ENCODE measurements at regions not wholly inside any gene's neighbourhood (a gene's known extent, or its start where the extent isn't known, plus 50 kb on each side); places are given as distances from the start of the nearest gene placed in this dataset.
A peak's percentile ranks its signal among the peaks of the same experiment; 100 is the strongest.
"Not testable (repeated sequence)": the region's sequence is repeated elsewhere in the genome, so short reads cannot be mapped to it uniquely, and the experiment has no call there.

DNA sequence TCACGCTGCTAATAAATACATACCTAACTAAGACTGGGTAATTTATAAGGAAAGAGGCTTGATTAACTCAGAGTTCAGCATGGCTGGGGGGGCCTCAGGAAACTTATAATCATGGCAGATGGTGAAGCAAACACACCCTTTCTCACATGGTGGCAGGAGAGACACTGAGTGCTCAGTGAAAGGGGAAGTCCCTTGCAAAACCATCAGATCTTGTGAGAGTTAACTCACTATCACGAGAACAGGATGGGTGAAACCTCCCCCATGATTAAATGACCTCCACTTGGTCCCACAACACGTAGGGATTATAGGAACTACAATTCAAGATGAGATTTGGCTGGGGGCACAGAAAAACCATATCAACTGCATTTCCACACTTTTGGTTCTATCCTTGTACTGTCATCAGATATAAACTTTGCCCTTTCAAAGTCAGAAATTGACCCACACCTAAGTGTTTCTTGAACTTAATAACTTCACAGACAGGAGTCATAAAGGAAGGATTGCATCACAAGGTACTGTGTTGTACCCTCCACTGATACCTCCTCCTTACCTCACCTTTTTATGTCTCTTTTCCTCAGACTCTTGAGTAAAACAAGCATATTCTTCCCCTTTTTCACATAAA, 319.1 kb upstream of the PIK3R1 start:
- H3K4me3 ChIP-seq, result no peak overlapping the region
- no peak overlapping the region for H3K27ac ChIP-seq
- TF ChIP-seq, protein P1, sequence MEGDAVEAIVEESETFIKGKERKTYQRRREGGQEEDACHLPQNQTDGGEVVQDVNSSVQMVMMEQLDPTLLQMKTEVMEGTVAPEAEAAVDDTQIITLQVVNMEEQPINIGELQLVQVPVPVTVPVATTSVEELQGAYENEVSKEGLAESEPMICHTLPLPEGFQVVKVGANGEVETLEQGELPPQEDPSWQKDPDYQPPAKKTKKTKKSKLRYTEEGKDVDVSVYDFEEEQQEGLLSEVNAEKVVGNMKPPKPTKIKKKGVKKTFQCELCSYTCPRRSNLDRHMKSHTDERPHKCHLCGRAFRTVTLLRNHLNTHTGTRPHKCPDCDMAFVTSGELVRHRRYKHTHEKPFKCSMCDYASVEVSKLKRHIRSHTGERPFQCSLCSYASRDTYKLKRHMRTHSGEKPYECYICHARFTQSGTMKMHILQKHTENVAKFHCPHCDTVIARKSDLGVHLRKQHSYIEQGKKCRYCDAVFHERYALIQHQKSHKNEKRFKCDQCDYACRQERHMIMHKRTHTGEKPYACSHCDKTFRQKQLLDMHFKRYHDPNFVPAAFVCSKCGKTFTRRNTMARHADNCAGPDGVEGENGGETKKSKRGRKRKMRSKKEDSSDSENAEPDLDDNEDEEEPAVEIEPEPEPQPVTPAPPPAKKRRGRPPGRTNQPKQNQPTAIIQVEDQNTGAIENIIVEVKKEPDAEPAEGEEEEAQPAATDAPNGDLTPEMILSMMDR (IDR thresholded peaks at IDR 0.05), result no peak
- DNase-seq (ENCODE audit: low spot score), result no peak

- not testable (repeated sequence) for DNase-seq (ENCODE audit: low spot score); H3K4me3 ChIP-seq; H3K27ac ChIP-seq
These were observed 325.7 kb upstream of the PIK3R1 start for GRCh38 chr5:67889870-67890269.

DNA sequence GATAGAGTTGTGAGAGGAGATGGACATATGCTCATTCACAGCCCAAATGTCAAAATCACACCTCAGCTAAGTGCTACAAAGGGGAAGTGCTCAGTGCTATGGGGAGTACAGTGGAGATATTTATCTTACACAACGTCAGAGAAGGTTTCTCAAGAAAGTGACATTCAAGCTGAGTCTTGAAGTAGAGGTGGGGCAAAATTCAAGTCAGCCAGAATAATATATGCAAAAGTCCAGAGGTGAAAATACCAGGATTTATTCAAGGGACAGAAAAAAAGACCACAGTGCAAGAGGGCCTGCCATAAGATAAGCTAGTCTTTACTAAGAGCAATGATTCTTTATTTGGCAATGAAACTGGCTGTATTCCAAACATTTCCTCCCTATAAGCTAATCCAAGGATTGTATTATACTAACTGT, 327.8 kb upstream of the PIK3R1 start:
- TF ChIP-seq, protein P1 (IDR thresholded peaks at IDR 0.05), result no peak

GRCh38 chr5:67886761-67887160, 328.8 kb upstream of the PIK3R1 start:
- no peak overlapping the region for H3K27ac ChIP-seq
- DNase-seq (ENCODE audit: low spot score), result no peak
- TF ChIP-seq, protein P1 (IDR thresholded peaks at IDR 0.05), result no peak
- H3K4me3 ChIP-seq, result no peak overlapping the region

More for the DNA sequence above, 327.8 kb upstream of the PIK3R1 start:
- Histone ChIP-seq H3K27ac (no peak overlapping the region), H3K4me3 (no peak overlapping the region)
- DNase-seq (ENCODE audit: low spot score), result no peak

GRCh38 chr5:67880876-67881275, 334.7 kb upstream of the PIK3R1 start:
- no peak for DNase-seq (ENCODE audit: low spot score)
- no peak overlapping the region for H3K27ac ChIP-seq

DNA sequence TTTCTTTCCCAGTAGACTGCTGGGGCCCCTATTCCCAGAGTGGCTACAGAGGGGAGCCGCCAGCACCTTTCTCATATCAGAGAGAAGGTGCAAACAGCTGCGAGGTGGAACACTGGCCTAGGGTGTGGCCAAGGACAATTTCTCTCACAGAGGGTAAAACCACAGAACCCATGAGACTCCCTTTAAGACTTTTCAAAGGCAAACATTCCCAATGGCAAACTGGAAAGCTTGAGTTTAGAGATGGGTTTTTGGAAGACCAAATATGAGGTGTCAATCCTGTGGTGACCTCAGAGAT, 335.1 kb upstream of the PIK3R1 start:
- no peak for DNase-seq (ENCODE audit: low spot score)
- TF ChIP-seq, protein P1 (IDR thresholded peaks at IDR 0.05), result no peak
- Histone ChIP-seq H3K4me3 (no peak overlapping the region), H3K27ac (no peak overlapping the region)

More at GRCh38 chr5:67880876-67881275, 334.7 kb upstream of the PIK3R1 start:
- no peak overlapping the region for H3K4me3 ChIP-seq
- TF ChIP-seq, protein P1 (IDR thresholded peaks at IDR 0.05), result no peak

DNA sequence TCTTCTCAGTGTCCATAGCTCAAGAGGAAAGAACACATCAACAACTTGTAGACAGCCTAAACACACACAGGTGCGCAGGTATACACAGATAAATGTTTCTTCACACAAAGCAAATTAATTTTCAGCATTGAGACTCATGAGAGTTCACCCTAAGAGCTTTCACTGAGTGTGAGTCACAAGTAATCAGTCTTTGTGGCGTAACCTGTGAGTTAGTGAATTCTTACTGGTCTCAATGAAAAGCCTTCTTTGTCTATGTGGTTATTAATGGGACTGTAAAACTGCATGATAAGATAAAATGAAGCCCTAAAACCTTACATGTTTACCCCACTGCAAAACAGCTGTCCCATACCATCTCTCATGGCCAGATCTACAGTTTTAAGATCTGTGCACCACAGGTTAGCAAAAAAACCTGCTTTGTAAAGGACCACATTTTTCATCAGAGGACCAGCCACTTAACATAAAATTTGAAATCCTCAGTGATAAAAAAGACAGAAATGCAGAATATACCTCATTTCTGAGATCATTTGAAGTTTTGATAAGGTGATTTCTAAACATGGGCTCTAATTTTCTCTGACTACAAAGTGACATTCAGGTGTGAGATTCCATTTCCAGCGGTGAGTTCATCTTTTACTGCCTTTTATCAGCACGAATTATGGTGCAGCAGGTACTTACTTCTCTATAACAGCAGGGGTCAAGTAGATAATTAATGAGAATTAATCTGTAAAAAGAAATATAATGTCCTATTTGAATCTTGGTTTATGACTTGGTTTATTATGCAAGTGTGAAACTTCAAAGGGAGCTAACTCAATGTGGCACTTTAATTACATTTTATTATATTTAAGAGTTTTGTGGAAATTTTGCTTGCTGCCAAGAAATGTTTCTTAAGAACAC, 335.7 kb upstream of the PIK3R1 start:
- peak overlapping the region in 1 of 2 donors; percentile 45 for H3K27ac ChIP-seq

More for the DNA sequence above, 335.7 kb upstream of the PIK3R1 start:
- DNase-seq (ENCODE audit: low spot score), result no peak
- H3K4me3 ChIP-seq, result no peak overlapping the region
- TF ChIP-seq, protein P1 (IDR thresholded peaks at IDR 0.05), result no peak
